Tibial nerve (tissue), 4 donors: ENCODE measurements at regions not wholly inside any gene's neighbourhood (a gene's known extent, or its start where the extent isn't known, plus 50 kb on each side); places are given as distances from the start of the nearest gene placed in this dataset.

Experiments used
- EP300 ChIP-seq, 2 donors: sonication (generic); formaldehyde crosslinking; IDR thresholded peaks; one replicate each; pipeline ENCODE4 v1.6.1; 2017; ENCODE audit warnings: antibody characterized with exemption in 2 of 2, mild to moderate bottlenecking in 1 of 2
- TF ChIP-seq, protein P1 (sequence below), 5 experiments: fragments of 200-600 bp in 3 of 5; fragments of 450-650 bp in 2 of 5; sonication (generic) in 3 of 5; IDR thresholded peaks; one replicate each; pipeline ENCODE4 v1.5.1; 2016 to 2019; ENCODE audit warnings: antibody characterized with exemption in 5 of 5, mild to moderate bottlenecking in 3 of 5, moderate library complexity in 2 of 5

DNA sequence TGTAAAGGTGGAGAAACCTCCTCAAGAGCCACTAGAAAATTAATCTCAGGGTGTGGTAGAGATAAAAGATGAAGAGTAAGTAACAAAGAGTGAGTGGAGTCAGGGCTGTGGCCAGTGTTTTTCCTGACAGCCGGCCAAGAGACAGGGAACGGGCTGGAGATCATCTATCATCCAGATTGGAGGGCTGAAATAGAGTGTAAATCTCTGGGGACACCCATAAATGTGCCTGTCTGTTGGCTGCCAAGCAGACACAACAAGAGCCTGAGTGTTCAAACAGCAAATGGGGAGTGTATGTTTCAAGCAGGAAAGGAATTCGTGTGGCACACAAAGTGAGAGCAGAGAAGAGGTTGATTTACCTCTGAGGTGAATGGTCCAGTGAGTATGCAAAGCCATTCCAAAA is 326.4 kb upstream of the KHDRBS2 start:
- TF ChIP-seq, protein P1, sequence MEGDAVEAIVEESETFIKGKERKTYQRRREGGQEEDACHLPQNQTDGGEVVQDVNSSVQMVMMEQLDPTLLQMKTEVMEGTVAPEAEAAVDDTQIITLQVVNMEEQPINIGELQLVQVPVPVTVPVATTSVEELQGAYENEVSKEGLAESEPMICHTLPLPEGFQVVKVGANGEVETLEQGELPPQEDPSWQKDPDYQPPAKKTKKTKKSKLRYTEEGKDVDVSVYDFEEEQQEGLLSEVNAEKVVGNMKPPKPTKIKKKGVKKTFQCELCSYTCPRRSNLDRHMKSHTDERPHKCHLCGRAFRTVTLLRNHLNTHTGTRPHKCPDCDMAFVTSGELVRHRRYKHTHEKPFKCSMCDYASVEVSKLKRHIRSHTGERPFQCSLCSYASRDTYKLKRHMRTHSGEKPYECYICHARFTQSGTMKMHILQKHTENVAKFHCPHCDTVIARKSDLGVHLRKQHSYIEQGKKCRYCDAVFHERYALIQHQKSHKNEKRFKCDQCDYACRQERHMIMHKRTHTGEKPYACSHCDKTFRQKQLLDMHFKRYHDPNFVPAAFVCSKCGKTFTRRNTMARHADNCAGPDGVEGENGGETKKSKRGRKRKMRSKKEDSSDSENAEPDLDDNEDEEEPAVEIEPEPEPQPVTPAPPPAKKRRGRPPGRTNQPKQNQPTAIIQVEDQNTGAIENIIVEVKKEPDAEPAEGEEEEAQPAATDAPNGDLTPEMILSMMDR (IDR thresholded peaks at IDR 0.05) = no peak
- no peak for TF ChIP-seq EP300 (IDR thresholded peaks at IDR 0.05)
